Fibroblast of lung (primary cell): ENCODE measurements at regions not wholly inside any gene's neighbourhood (a gene's known extent, or its start where the extent isn't known, plus 50 kb on each side); places are given as distances from the start of the nearest gene placed in this dataset.

Experiments
- DNase-seq, 2 donors: peaks; one replicate each; pipeline versions ENCODE4 v3.0.0 to v3.0.0-alpha.2; 2010; ENCODE audit warnings: low read depth in 2 of 2
- H2AFZ ChIP-seq: 2 replicates; pipeline ENCODE4 v1.5.1; 2012; ENCODE audit warnings: low read length, control low read depth, inconsistent platforms
- H3K27ac ChIP-seq: 2 replicates; pipeline ENCODE4 v1.5.1; 2011; ENCODE audit warnings: low read length, control low read depth; ENCODE audit not compliant: insufficient read depth
- H3K27me3 ChIP-seq: 2 replicates; pipeline ENCODE4 v1.5.1; 2011; ENCODE audit warnings: mild to moderate bottlenecking, low read length; ENCODE audit not compliant: control insufficient read depth, insufficient read depth
- H3K36me3 ChIP-seq: 2 replicates; pipeline ENCODE4 v1.5.1; 2011; ENCODE audit warnings: low read length; ENCODE audit not compliant: control insufficient read depth, insufficient read depth
- H3K4me1 ChIP-seq: 2 replicates; pipeline ENCODE4 v1.5.1; 2011; ENCODE audit warnings: low read length; ENCODE audit not compliant: control insufficient read depth, insufficient read depth; ENCODE audit errors: extremely low read depth
- H3K4me2 ChIP-seq: 2 replicates; pipeline ENCODE4 v1.5.1; 2011; ENCODE audit warnings: low read length, control low read depth; ENCODE audit not compliant: insufficient read depth; ENCODE audit errors: extremely low read depth
- H3K4me3 ChIP-seq, 4 experiments: fragments of 200-600 bp in 1 of 4; sonication (generic) in 1 of 4; replicated peaks in 1 of 4; 2 replicates each; pipeline ENCODE4 v1.5.1; 2011 to 2016; ENCODE audit warnings: low read length in 4 of 4, low read depth in 3 of 4, mild to moderate bottlenecking in 3 of 4, control low read depth in 2 of 4, inconsistent platforms in 1 of 4, mixed read lengths in 1 of 4; ENCODE audit not compliant: insufficient read depth in 1 of 4; ENCODE audit errors: control extremely low read depth in 1 of 4
- H3K79me2 ChIP-seq: 2 replicates; pipeline ENCODE4 v1.5.1; 2012; ENCODE audit warnings: mild to moderate bottlenecking, low read length, inconsistent platforms; ENCODE audit not compliant: control insufficient read depth, insufficient read depth
- H3K9ac ChIP-seq: 2 replicates; pipeline ENCODE4 v1.5.1; 2011; ENCODE audit warnings: mild to moderate bottlenecking, low read length, control low read depth; ENCODE audit not compliant: insufficient read depth
- H3K9me3 ChIP-seq: 2 replicates; pipeline ENCODE4 v1.5.1; 2012; ENCODE audit warnings: low read depth, low read length; ENCODE audit not compliant: control insufficient read depth, insufficient read depth
- H4K20me1 ChIP-seq: 2 replicates; pipeline ENCODE4 v1.5.1; 2011; ENCODE audit warnings: low read length; ENCODE audit not compliant: control insufficient read depth, insufficient read depth; ENCODE audit errors: extremely low read depth
- CTCF ChIP-seq, 2 donors: IDR thresholded peaks in 1 of 2; conservative IDR thresholded peaks in 1 of 2; 1 replicate in 1 of 2; 2 replicates in 1 of 2; pipeline ENCODE4 v1.5.1; 2011 to 2012; ENCODE audit warnings: low read length in 2 of 2, control low read depth in 1 of 2, inconsistent platforms in 1 of 2, low read depth in 1 of 2, mild to moderate bottlenecking in 1 of 2
- EZH2 ChIP-seq: IDR thresholded peaks from 2 replicates; pipeline ENCODE4 v1.5.1; 2012; ENCODE audit warnings: low read length, control low read depth, mild to moderate bottlenecking; ENCODE audit errors: missing control alignments

- no peaks in the 10 kb centered on the region for H3K36me3 ChIP-seq
- TF ChIP-seq EZH2 (no peak), CTCF (conservative IDR thresholded peaks at IDR 0.05 in 1 of 2, IDR thresholded peaks at IDR 0.05 in 1 of 2; ENCODE audit: low read depth in 1 of 2, low read length in 2 of 2) (no peak)
- H3K27ac ChIP-seq: no peak overlapping the region
- no peaks in the 10 kb centered on the region for H3K4me1 ChIP-seq
- no peak overlapping the region for H3K9ac ChIP-seq
- no peaks in the 10 kb centered on the region for H4K20me1 ChIP-seq
- no peak overlapping the region for H3K4me2 ChIP-seq
- H3K4me3 ChIP-seq: no peak overlapping the region
- H3K9me3 ChIP-seq: no peaks in the 10 kb centered on the region
- no peaks in the 10 kb centered on the region for H3K79me2 ChIP-seq
- no peak overlapping the region for H2AFZ ChIP-seq
- no peaks in the 10 kb centered on the region for H3K27me3 ChIP-seq
- peak; percentile 6 to 81 for DNase-seq
Measured at GRCh38 chr7:18177815-18178660, 150.4 kb upstream of the PRPS1L1 start.

- DNase-seq: peak in 1 of 2 donors; percentile 27
- Histone ChIP-seq H3K9me3 (no peaks in the 10 kb centered on the region), H3K4me3 (no peak overlapping the region), H2AFZ (no peak overlapping the region), H3K27me3 (no peaks in the 10 kb centered on the region), H3K4me2 (no peak overlapping the region), H3K36me3 (no peaks in the 10 kb centered on the region), H3K9ac (no peak overlapping the region), H3K4me1 (no peaks in the 10 kb centered on the region), H4K20me1 (no peaks in the 10 kb centered on the region), H3K79me2 (no peaks in the 10 kb centered on the region), H3K27ac (no peak overlapping the region)
- no peak for TF ChIP-seq CTCF (conservative IDR thresholded peaks at IDR 0.05 in 1 of 2, IDR thresholded peaks at IDR 0.05 in 1 of 2; ENCODE audit: low read depth in 1 of 2, low read length in 2 of 2)
- TF ChIP-seq EZH2: no peak
Measured at GRCh38 chr7:18179093-18179492, 151.4 kb upstream of the PRPS1L1 start.

- Histone ChIP-seq H3K36me3 (no peaks in the 10 kb centered on the region), H3K4me3 (no peak overlapping the region), H3K4me1 (no peaks in the 10 kb centered on the region), H3K9me3 (no peaks in the 10 kb centered on the region), H3K4me2 (no peak overlapping the region), H3K9ac (no peak overlapping the region), H4K20me1 (no peaks in the 10 kb centered on the region), H3K27me3 (no peaks in the 10 kb centered on the region), H3K27ac (no peak overlapping the region), H3K79me2 (no peaks in the 10 kb centered on the region), H2AFZ (no peak overlapping the region)
- no peak for TF ChIP-seq EZH2
- no peak for TF ChIP-seq CTCF (conservative IDR thresholded peaks at IDR 0.05 in 1 of 2, IDR thresholded peaks at IDR 0.05 in 1 of 2; ENCODE audit: low read depth in 1 of 2, low read length in 2 of 2)
- no peak for DNase-seq
Measured at GRCh38 chr7:18180685-18181084, 153.0 kb upstream of the PRPS1L1 start.
